ENCODE measurements at regions not wholly inside any gene's neighbourhood (a gene's known extent, or its start where the extent isn't known, plus 50 kb on each side); places are given as distances from the start of the nearest gene placed in this dataset.

DNA sequence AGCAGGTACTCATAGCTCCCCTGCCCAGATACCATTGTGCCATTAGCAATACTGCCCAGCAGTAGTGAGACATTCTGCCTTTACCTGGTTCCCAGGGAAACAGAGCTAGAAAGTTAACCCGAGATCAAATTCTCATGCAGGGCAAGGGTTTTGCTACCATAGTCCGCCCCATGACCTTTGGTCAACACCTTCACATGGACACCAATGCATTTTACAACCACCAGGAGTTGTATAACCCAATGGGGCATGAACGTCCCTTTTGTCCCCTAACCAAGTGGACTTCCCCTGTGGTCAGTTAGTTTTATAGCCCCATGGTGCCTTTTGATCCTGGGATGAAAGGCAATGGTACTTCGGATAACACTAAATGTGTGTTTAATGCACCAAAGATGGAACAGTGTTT is 151.7 kb upstream of the IQSEC1 start:
- DNase-seq (ENCODE audit: low spot score) = no peak

DNA sequence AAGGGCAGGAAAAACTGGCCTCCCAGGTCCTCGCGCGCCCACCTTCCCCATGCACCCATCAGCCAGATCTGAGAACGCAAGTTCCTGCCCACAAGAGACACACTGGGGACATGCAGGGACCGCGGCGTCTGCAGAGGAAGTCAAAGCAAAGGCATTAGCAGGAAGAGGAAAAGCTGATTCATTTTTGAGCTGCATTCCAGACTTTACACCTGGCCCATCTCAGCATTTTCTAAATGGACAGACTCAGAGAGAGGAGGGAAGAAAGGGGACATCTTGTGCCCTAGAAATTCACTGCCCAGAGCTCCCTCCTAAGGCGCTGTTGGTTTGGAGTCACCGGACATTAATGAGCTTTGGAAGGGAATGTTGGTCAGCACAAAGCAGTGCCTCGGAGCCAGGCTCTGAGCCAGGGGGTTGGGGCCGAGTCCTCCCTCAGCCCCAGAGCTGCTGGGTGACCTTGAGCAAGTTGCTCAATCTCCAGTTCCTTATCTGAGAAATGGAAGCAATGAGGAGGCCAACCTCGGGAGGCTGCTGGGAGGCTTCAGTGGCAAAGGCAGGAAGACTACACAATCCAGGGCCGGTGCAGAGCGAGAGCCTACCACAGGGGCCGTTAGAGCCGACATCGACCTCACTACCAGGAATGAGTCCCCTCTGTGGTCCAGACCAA is 150.5 kb upstream of the IQSEC1 start:
- DNase-seq (ENCODE audit: low spot score) = peak; percentile 82

DNA sequence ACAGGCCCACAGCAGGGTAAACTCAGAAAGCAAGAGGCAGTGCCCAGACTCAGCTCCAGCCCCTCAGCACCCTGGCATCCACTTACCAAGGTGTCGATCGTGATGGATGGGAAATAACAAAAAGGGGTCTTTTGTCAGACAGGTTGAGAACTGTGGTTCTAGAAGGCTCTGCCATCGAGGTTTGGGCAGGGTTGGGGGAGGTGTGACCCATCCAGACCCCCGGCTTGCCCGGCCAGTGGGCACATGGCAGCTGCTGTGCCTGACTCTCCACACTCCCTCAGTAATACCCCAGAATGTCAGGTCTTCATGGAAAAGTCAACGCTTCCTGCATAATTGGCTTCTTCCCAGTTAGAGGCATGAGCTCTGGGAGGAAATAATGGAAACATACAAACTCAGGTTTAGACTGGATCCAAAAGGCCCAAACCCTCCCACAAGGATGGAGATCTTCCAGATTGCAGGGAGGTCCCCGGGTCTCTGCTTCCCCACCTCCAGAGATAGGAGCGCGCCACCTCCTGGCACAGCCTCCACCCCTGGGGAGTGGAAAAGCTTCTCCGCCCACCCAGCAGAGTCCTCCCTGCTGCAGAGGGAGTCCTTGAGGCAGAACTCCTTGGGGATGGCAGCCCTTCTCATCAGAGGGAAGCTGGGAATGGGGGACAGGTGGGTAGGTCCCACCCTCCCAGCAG is 149.8 kb upstream of the IQSEC1 start:
- DNase-seq (ENCODE audit: low spot score) = no peak

DNA sequence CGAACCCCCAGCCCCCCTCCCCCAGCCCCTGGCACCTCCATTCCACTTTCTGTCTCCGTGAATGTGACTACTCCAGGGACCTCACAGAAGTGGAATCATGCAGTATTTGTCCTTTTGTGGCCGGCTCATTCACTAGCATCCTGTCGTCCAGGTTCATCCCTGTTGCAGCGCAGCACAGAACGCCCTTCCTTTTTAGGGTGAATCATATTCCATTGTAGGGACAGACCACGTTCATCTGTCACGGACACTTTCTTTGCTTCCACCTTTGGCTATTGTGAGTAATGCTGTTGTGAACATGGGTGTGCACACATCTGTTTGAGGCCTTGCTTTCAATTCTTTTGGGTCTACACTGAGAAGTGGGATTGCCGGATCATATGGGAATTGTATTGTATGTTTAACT is 148.9 kb upstream of the IQSEC1 start:
- DNase-seq (ENCODE audit: low spot score) = no peak

DNA sequence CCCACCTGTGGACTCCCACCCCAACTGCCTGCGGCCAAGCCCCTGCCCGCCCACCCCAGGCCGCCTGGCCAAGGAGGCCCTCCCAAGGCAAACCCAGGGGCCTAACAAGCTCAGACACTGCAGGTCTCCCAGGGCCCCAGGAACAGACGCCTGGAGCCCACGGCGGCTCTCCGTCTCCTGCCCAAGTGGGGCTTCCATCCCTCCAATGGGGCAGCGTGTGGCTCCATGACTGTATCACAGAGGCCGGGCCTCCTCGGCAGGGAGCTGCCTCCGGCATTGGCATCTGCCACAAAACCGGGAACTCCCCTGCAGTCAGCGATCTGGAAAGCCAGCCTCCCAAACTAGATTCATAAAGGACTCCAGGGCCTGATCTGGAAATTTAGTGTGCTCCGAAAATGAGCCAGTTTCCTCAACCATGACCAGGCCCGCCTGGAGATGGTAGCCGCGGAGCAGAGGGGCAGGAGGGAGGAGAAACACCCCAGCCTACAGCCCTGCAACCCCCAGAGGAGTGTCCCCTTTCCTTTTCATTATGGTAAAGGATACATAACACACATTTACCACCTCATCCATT is 148.3 kb upstream of the IQSEC1 start:
- DNase-seq (ENCODE audit: low spot score) = no peak

DNA sequence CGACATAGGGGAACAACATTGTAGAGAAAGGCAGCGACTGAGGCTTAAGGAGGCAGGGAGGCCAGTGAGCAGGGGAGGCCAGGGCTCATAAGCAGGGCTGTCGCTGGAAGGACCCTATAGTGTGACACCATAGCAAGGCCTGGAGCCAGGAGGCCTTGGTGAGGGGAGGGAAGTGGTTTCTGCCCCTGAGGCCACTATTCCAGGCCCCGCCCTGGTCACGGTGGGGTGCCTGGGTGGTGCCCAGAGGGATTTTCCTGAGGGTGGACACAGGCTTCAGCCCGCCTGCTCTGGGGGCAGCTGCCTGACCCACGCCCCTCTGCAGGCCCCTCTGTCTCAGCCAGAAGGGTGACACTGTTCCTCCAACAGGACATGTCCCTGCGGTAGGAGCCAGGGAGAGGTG is 147.8 kb upstream of the IQSEC1 start:
- DNase-seq (ENCODE audit: low spot score) = no peak

DNA sequence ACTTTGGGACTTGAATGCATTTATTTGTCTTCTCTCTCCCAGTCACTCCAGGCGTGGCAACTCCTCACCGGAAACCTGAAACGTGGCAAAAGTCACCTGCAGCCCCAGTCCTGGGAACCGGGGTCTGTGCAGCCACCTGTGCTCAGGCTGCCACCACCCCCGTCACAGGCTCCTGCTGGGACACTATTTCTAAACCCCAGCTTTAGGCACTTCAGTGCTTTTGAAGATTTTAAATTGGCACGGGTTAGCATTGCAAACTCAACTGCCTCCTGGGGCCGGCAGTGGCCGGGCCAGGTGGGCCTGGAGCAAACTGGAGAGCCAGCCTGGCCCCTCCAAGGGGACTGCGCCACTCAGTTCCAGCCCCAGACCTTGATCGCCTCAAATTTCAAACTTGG is 146.7 kb upstream of the IQSEC1 start:
- no peak for DNase-seq (ENCODE audit: low spot score)

DNA sequence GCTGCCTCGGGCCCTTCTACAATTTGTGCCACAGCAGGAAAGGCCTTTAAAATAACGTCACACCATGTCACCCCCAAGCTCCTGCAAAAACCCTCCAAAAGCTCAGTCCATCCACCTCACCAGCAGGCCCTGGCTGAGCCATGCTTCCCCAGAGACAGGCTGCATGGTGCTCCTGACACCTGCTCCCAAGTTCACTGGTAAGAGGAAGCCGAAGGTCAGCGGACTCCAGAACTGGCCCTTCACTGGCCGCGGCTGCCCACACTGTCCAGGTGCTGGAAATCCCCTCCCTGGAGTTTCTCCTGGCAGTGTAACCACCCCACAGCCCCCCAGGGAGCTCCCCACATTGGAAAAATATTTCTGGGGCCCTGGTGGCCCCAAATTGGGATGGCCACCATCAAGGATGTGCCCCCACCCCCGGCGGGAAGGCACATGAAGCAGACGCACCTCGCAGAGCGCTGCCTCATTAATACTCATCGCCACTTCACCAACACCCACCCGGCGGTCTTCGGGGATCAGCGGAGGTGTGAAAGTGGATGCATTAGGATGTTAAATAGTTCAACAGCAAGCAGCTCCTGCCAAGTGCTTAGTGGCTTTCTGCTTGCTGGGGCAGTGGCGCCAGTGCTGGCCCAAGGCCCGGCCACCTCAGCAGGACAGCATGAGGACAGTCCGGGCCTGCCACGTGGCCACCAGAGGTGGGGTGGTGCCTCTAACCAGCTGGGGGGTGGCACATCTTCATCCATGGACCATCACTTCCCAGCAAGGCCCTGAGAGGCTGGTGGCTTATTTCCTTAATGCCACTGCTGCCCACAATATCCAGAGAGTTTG is 146.1 kb upstream of the IQSEC1 start:
- no peak for DNase-seq (ENCODE audit: low spot score)

DNA sequence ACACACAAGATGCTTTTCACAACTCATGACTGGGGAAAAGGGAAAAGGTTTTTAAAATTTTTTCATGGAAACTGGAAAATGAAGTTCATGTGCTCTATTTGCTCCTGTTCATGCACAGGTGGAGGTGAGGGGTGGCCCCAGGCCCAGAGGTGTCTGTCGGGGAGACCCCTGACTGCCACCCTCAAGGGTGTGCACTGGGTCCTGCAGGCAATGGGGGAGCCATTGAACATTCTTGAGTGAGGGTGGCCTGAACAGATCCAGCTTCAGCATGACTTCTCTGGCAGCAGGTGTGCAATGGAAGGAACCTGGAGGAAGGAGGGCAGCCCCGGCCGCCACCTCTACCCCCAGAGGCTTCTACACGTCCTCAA is 145.3 kb upstream of the IQSEC1 start:
- no peak for DNase-seq (ENCODE audit: low spot score)

DNA sequence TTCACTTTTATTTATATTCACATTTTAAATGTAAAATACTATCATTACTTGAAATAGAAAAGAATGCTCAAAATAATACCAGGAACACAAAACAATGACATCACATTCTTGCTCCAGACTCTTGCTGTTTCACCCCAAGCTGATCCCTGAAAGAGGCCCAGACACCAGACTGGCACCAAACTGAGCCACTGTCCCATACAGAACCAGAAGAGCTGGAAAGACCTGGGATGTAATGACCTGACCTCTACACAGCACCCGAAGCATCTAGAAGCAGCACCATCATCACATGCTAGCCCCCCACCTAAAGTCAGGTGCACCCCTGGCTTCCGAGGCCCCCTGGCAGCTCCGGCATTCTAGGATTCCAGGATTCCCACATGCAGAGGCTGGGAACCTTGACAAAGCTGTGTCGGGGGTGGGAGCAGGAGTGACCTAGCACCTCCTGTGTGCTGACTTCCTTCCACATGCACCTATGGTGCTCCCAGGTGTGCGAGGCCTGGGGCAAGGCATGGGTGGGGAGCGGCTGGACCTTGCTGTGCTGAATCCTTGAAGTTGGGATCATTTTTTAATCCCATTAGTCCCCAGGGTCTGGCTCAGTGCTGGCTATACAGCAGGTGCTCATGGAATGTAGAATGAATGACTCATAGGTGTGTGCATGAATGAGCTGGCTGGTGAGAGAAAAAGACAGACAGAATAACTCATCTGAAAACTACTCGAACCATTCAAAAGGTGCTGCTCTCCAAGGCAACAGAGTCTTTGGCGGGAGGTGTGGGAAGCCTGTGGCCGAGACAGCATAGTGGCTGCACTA is 144.7 kb upstream of the IQSEC1 start:
- no peak for DNase-seq (ENCODE audit: low spot score)

DNA sequence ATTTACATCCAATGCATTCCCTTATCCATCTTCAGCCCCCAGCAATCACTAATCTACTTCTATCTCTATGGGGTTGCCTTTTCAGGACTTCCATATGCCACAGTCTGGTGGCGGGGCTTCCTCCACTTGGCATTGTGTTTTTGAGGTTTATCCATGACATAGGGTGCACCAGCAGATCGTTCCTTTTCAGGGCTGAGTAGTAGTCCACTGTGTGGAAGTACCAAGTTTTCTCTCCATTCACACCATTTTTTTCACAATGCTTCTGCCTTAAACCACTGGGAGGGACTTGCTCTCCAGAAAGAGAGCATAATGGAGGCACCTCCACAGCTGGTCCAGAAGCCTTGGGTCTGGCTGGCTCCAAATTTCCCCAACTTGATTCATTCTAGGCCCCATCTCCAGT is 144.0 kb upstream of the IQSEC1 start:
- no peak for DNase-seq (ENCODE audit: low spot score)

DNA sequence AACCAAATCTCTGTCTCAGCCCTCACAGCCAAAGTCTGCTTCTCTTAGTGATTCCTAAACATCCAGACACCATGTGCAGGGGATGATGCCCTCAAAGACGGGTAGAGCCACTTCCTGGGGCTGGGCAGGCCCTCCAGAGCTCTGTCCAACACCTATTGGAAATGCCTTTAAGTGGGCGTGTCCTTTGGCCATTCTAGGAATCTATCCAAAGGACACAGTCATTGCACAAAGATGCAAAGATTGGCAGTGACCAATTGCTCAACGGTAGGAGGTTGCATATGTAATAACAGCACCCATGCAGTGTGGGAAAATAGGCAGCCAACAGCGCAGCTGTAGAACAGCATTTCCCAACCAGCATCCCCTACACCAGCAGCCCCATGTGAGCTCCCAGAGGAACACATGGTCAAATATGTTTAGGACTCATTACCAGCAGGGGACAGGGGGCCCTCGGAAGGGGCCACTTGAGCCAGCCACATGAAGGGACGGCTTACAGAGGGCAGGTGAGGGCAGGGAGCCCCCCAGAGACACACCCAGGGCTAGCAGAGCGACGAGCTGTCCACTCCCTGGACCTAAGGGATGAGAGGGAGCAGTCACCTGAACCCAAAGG is 142.8 kb upstream of the IQSEC1 start:
- DNase-seq (ENCODE audit: low spot score) = no peak

DNA sequence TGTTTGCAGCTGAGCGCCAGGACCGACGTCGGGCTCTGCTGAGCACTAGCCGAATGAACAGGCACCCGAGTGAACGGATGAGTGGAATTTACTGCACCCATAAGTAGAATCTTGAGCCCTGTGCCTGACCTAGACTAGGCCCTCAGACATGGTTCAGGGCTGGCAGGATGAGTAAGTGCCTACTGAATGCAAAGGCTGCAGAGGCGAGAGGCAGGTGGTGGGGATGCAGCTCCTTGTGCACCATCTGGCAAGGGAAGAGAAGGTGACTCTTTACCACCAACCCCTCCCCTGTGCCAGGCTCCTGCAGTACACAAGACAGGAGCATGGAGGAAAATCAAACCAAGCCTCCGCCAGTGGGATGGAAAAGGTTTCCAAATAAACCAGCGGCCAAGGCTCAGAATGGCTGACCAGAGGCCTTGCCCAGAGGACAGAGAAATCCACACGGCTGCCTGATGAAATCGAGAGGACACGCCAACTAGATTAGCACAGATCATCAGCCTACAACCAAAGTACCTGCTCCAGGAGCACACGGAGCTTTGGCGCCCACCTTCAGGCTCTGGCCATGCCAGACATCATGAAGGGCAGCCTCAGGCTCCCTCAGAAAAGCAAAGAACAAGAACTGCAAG is 141.7 kb upstream of the IQSEC1 start:
- no peak for DNase-seq (ENCODE audit: low spot score)

DNA sequence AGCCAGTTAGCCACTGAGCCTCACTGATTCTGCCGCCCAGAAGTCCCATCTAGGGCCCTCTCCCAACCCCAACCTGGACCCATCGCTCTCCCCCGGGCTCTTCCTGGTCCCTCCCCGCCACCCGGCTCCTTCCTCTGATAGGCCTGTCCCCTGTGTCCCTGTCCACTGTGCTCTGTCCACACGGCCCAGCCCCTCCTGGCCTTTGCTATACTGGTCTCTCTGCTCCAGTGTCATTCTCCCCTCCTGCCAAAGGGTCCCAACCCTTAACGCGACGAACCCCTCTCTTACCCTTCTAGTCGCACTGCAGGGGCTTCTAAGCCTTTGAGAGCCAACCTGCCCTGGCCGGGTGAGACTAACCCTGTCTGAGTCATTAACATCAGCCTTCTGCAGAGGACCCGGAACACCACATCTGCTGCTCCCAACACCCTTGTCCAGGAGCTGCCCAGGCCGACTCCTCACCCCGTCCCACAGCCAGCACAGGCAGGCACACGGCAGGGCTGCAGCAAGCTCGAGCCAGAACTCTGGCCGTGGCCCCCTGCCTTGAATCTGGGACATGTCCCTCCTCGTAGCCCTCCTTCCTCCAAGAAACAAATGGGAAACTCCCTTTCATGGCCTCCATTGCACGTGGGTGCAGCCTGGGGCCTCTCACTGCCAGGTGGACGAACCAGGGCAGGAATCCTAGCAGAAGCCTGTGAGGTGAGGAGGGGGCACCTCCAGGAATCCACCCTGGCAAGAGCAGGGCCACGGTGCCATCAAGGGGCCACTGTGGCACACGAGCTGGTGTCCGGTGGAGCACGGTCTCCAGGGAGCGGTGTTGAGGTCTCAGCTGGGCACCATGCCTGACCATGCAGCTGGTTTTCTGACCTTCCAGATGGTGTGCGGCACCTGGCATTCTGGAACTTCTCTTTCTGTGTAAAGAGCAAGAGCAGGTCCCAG is 140.9 kb upstream of the IQSEC1 start:
- DNase-seq (ENCODE audit: low spot score) = no peak

DNA sequence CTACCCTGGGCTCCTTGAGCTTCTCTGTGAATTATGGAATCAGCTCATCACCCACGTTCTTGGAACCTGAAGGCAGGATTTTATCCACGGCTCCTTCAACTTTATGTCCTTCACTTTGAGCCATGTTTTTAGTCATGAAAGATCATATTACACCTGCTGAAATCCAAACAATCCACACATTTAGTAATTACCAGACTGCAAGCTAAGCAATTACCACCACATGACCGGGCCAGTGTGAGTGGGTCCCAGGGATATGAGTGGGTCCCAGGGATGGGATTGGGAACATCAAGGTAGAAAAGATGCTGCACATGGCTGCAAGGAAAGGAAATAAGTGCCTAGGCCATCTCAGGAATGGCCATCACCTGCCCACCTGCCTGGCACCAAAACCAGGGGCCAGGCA is 140.3 kb upstream of the IQSEC1 start:
- DNase-seq (ENCODE audit: low spot score) = no peak

DNA sequence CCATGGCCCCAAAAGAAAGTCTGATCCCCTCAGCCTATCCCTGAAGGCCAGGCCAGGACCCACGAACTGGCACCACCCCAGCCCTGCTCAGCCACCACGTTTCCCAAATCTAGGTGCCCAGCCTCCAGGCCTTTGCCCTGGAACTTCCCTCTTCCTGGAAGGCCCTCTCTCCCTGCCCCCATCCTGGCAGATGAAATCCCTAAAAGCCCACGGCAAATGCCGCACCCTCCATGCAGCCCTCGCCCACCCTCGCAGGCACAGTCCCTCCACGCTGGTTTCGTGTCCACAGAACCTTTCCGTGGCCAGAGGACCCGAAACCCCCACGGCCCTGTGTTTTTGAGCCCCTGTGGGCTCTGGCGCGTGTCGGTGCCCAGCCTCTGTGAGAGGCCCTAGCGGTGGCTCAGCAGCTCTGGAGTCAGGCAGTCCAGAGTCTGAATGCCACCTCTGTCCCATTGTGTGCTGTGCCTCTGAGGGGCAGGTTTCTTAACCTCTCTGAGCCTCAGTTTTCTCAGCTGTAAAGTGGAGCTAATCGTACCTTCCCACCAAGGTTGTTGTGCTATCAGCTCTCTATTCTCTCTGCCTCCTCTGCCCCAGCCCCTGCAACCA is 138.5 kb upstream of the IQSEC1 start:
- DNase-seq (ENCODE audit: low spot score) = no peak

DNA sequence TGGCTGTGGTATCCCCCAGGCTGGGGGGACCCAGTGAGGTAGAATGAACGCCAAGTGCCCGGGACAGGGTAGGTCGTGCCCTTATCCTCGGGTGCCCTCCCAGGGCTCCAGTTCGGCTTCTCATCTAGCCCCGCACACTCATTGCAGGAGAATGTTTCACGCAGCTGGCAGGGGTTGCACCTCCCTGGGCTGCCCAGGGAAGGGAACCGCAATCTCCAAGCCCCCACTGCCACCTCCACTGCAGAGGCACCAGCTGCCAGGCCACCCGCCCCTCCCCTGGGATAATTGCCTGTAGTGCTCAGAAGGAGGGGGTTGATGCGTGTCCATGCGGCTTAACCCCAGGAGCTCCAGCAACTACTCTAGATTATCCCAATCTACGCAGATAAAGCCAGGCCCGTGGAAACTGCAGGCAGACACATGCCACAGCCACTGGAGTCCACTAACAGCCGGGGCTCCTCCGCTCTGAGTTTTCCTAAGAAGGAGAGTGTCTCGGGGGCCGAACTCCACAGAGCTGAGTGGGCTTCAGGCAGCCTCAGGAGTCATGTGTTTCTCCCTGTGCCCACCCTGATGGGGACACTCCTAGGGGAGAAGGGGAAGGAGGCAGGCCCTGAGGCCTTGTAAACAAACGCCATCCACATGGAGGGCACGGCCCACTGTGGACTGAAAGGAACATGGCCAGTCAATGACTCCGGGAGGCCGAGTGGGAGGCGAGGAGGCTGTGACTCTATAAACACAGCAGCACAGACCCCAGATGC is 137.2 kb upstream of the IQSEC1 start:
- DNase-seq (ENCODE audit: low spot score) = no peak

DNA sequence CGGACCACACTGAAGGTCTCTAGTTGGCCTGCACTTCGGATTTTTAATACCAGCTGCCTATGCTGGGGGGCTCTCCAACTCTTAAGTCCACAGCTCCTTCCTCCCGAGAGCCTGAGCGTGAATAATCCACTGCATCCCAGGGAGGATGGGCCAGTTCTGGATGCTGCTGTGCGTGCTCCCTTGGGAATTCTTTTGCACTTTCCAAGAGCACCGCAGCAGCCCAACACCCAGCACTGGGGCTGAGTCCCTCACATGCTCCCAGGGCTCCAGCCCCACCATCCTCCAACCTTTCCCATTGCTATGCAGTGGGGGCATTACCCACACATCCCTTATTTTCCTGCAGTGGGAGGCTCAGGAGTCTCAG is 136.4 kb upstream of the IQSEC1 start:
- DNase-seq (ENCODE audit: low spot score) = no peak

Measured in HuH-7.5 (cell line).